Stomach (tissue), 8 donors: ENCODE measurements at regions not wholly inside any gene's neighbourhood (a gene's known extent, or its start where the extent isn't known, plus 50 kb on each side); places are given as distances from the start of the nearest gene placed in this dataset.

Source experiments
- DNase-seq, 2 donors: peaks; one replicate each; pipeline versions ENCODE4 v3.0.0 to v3.0.0-alpha.2; 2013 to 2019
- H3K27ac ChIP-seq, 5 donors: fragments of 200-600 bp in 4 of 5; sonication (generic) in 4 of 5; one replicate each; pipeline ENCODE4 v1.5.1; 2013 to 2019; ENCODE audit warnings: mild to moderate bottlenecking in 1 of 5, moderate library complexity in 1 of 5
- H3K27me3 ChIP-seq, 3 donors: fragments of 200-600 bp; sonication (generic); one replicate each; pipeline ENCODE4 v1.5.1; 2017 to 2019; ENCODE audit warnings: mixed run types in 1 of 3
- H3K36me3 ChIP-seq, 4 donors: fragments of 200-600 bp; sonication (generic); 1 replicate in 3 of 4; 2 replicates in 1 of 4; pipeline ENCODE4 v1.5.1; 2016 to 2019
- H3K4me1 ChIP-seq, 4 donors: fragments of 200-600 bp; sonication (generic); one replicate each; pipeline ENCODE4 v1.5.1; 2016 to 2019
- H3K4me3 ChIP-seq, 4 donors: fragments of 200-600 bp; sonication (generic) in 3 of 4; one replicate each; pipeline ENCODE4 v1.5.1; 2016 to 2019; ENCODE audit warnings: mild to moderate bottlenecking in 1 of 4
- H3K9me3 ChIP-seq, 4 donors: fragments of 200-600 bp; sonication (generic); one replicate each; pipeline ENCODE4 v1.5.1; 2016 to 2019
- EP300 ChIP-seq: sonication (generic); formaldehyde crosslinking; IDR thresholded peaks from one replicate; pipeline ENCODE4 v1.6.1; 2017; ENCODE audit warnings: antibody characterized with exemption
- POLR2A ChIP-seq, 4 donors: fragments of 450-650 bp; IDR thresholded peaks; one replicate each; pipeline ENCODE4 v1.6.1; 2016; ENCODE audit warnings: antibody characterized with exemption in 4 of 4, control low read depth in 2 of 4, mild to moderate bottlenecking in 1 of 4, moderate library complexity in 1 of 4
- POLR2AphosphoS5 ChIP-seq, 3 donors: sonication (generic); formaldehyde crosslinking; IDR thresholded peaks; one replicate each; pipeline ENCODE4 v1.6.1; 2016; ENCODE audit warnings: antibody characterized with exemption in 3 of 3
- WGBS, 5 donors: extraction: QIAGEN DNeasy Blood & Tissue Kit in 3 of 5; methylation state at CpG; one replicate each; pipeline versions ENCODE4 v1.1.5 to v1.1.7; 2013 to 2018; 5-methylcytosine and 5-hydroxymethylcytosine counted together
- intact Hi-C: fragments of 100-400 bp; cut with DNase I; formaldehyde crosslinking; loops from one replicate; pipeline ENCODE4 v1.15.1; 2023; ENCODE audit warnings: low total_unique reads
- TF ChIP-seq, protein P1 (sequence below), 7 experiments: fragments of 450-650 bp in 4 of 7; fragments of 200-600 bp in 3 of 7; sonication (generic) in 3 of 7; IDR thresholded peaks; one replicate each; pipeline ENCODE4 v1.5.1; 2016 to 2019; ENCODE audit warnings: antibody characterized with exemption in 7 of 7, control low read depth in 2 of 7, mild to moderate bottlenecking in 1 of 7
- donor health status: healthy with polysubstance abuse.
- donor health status: Bipolar disorder and iron deficiency.
- donor health status: healthy.

DNA sequence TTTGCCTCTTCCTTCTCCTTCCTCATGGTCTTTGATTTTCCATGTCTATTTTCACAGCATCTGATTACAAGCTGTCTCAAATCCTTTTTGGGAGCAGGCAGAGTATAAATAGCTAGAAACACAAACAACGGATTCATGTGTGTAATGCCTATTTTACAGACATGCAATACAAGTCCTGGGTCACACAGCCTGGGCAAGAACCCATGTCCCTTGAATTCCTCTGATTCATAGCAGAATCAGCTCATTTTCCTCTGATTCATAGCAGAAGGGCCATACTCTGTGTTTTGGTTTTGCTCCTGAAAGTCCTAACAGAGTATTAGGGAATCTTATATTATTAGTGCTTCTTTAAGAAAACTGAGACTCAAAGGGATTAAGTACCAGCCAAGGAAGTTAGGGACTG lies 71.3 kb downstream of the IRX5 start:
- H3K9me3 ChIP-seq: no peaks in the 10 kb centered on the region
- no peak for DNase-seq
- WGBS, 5 donors: 64 to 76% (median 68%) methylated on average over 1 of the region's 1 CpG

DNA sequence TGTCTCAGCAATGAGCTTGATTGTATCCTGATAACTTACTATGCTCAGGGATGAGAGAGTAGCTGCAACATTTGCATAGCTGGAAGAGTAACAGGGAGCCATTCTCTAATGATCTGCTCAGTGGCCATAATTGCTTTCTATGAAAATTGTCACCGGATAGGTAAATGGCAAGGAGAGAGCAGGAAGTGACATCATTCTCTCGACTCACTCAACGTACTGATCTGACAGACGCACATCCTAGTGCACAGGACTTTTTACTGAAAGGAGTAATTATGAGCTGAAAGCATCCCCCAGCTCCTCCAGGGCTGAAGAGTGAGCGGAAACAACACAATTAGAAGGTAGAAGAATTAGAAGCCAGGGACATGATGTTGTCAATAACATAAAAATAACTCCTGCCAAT lies 71.8 kb downstream of the IRX5 start:
- Histone ChIP-seq H3K4me3 (no peak overlapping the region), H3K9me3 (no peaks in the 10 kb centered on the region)
- TF ChIP-seq POLR2A (IDR thresholded peaks at IDR 0.05): no peak
- TF ChIP-seq, protein P1, sequence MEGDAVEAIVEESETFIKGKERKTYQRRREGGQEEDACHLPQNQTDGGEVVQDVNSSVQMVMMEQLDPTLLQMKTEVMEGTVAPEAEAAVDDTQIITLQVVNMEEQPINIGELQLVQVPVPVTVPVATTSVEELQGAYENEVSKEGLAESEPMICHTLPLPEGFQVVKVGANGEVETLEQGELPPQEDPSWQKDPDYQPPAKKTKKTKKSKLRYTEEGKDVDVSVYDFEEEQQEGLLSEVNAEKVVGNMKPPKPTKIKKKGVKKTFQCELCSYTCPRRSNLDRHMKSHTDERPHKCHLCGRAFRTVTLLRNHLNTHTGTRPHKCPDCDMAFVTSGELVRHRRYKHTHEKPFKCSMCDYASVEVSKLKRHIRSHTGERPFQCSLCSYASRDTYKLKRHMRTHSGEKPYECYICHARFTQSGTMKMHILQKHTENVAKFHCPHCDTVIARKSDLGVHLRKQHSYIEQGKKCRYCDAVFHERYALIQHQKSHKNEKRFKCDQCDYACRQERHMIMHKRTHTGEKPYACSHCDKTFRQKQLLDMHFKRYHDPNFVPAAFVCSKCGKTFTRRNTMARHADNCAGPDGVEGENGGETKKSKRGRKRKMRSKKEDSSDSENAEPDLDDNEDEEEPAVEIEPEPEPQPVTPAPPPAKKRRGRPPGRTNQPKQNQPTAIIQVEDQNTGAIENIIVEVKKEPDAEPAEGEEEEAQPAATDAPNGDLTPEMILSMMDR (IDR thresholded peaks at IDR 0.05): no peak
- TF ChIP-seq POLR2AphosphoS5 (IDR thresholded peaks at IDR 0.05): no peak
- TF ChIP-seq EP300: no peak

More for the DNA sequence above, 71.3 kb downstream of the IRX5 start:
- Histone ChIP-seq H3K36me3 (no peaks in the 10 kb centered on the region), H3K4me3 (no peak overlapping the region), H3K27ac (no peak overlapping the region), H3K27me3 (peaks cover 0 to 50% (median 6%) of the 10 kb centered on the region in 3 donors), H3K4me1 (no peaks in the 10 kb centered on the region)
- TF ChIP-seq EP300 (no peak), POLR2A (IDR thresholded peaks at IDR 0.05) (no peak)
- intact Hi-C loops: no loop called here

DNA sequence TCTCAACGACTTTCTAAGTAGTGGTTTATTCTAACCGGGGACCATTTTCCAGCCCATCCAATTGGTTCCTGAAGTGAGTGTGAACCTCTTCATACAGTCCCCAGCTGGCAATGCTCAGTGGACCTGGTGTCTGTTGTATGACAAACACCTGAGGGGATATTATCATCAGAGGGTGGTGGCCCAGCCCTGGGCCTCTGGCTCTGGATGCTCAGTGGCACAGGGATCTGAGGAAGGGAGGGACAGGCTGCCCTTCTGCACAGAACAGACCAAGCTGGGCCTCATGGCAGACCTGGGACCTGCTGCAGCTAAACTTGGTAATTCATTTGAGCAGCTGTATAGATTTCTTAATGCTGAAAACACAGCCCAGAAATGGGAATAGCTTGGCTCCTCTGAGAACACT lies 72.6 kb downstream of the IRX5 start:
- peaks cover 0 to 44% (median 6%) of the 10 kb centered on the region in 3 donors for H3K27me3 ChIP-seq
- H3K27ac ChIP-seq: no peak overlapping the region
- no peaks in the 10 kb centered on the region for H3K9me3 ChIP-seq
- WGBS, 5 donors: 38 to 69% (median 53%) methylated on average over 2 of the region's 2 CpGs
- intact Hi-C loops: no loop called here
- no peaks in the 10 kb centered on the region for H3K36me3 ChIP-seq
- TF ChIP-seq EP300: no peak
- TF ChIP-seq POLR2A (IDR thresholded peaks at IDR 0.05): no peak
- TF ChIP-seq, protein P1 (IDR thresholded peaks at IDR 0.05): no peak
- no peak for TF ChIP-seq POLR2AphosphoS5 (IDR thresholded peaks at IDR 0.05)
- H3K4me1 ChIP-seq: no peaks in the 10 kb centered on the region
- no peak for DNase-seq
- no peak overlapping the region for H3K4me3 ChIP-seq

More for the DNA sequence above, 71.8 kb downstream of the IRX5 start:
- WGBS, 5 donors: 72 to 76% (median 75%) methylated on average over 5 of the region's 5 CpGs
- H3K4me1 ChIP-seq: no peaks in the 10 kb centered on the region
- no peaks in the 10 kb centered on the region for H3K36me3 ChIP-seq
- no peak overlapping the region for H3K27ac ChIP-seq
- DNase-seq: no peak
- H3K27me3 ChIP-seq: peaks cover 0 to 50% (median 6%) of the 10 kb centered on the region in 3 donors
- intact Hi-C loops: no loop called here

DNA sequence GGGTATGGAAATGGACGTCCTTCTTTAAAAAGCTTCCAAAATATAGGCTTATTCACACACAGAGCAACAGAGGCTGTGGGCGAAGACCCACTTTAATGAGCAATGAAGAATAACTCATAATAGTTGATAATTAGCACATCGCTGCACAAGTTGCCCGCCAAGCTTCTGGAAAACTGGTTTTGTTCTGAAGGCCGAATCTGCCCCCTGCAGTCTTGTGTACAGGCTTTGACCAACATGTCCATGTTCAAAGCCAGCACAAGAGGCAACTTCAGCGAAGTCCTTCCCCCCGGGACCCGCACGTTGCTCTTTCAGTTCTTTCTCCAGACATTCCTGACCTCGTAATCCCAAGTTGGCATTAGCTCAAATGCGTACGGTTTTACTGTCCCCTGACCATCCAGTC lies 73.3 kb downstream of the IRX5 start:
- TF ChIP-seq EP300 (no peak), POLR2AphosphoS5 (IDR thresholded peaks at IDR 0.05) (no peak), POLR2A (IDR thresholded peaks at IDR 0.05) (no peak)
- TF ChIP-seq, protein P1 (IDR thresholded peaks at IDR 0.05): no peak
- WGBS, 5 donors: 83 to 89% (median 85%) methylated on average over 12 of the region's 12 CpGs
- no peak for DNase-seq
- peaks cover 0 to 38% (median 6%) of the 10 kb centered on the region in 3 donors for H3K27me3 ChIP-seq
- no peak overlapping the region for H3K4me3 ChIP-seq
- no peaks in the 10 kb centered on the region for H3K36me3 ChIP-seq
- no peak overlapping the region for H3K27ac ChIP-seq
- no peaks in the 10 kb centered on the region for H3K4me1 ChIP-seq
- no peaks in the 10 kb centered on the region for H3K9me3 ChIP-seq
- intact Hi-C loops: no loop called here

DNA sequence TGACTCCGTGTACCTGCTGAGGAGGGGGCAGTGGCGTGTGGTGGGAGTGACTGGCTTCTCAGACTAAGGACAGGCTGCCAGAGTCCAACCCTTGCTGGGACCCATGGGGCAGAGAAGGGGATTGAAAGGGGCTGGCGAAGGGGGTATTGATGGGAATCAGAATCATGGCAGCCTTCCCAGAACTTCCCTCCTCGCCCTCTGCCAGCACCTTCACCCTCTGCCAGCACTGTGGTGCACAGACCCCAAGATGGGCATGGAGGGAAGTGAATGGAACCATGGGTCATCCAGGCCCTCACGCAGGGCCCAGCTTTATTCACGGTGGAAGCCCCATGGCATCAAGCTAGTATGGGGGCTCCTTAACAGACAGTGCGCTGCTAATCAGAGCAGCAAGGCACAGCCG lies 76.8 kb downstream of the IRX5 start:
- H3K4me3 ChIP-seq: no peak overlapping the region
- no peak for DNase-seq
- 78 to 89% (median 83%) methylated on average over 8 of the region's 8 CpGs for WGBS, 5 donors
- peaks cover 0 to 13% (median 0%) of the 10 kb centered on the region in 3 donors for H3K27me3 ChIP-seq
- H3K9me3 ChIP-seq: no peaks in the 10 kb centered on the region
- H3K4me1 ChIP-seq: no peaks in the 10 kb centered on the region
- intact Hi-C loops: no loop called here
- no peaks in the 10 kb centered on the region for H3K36me3 ChIP-seq
- TF ChIP-seq POLR2A (IDR thresholded peaks at IDR 0.05) (no peak), POLR2AphosphoS5 (IDR thresholded peaks at IDR 0.05) (no peak), EP300 (no peak)
- TF ChIP-seq, protein P1 (IDR thresholded peaks at IDR 0.05): no peak
- H3K27ac ChIP-seq: no peak overlapping the region
